Left ventricle myocardium superior (tissue), 1 donor: ENCODE measurements at regions not wholly inside any gene's neighbourhood (a gene's known extent, or its start where the extent isn't known, plus 50 kb on each side); places are given as distances from the start of the nearest gene placed in this dataset.
A peak's percentile ranks its signal among the peaks of the same experiment; 100 is the strongest.

ENCODE experiments used
- ATAC-seq: fragments of 200-7000 bp; cut with Tn5 transposase; one replicate; pipeline ENCODE4 v1.9.1; 2020; ENCODE audit warnings: mild to moderate bottlenecking, moderate library complexity
- DNase-seq: peaks from one replicate; pipeline ENCODE4 v3.0.0-alpha.2; 2020
- intact Hi-C: fragments of 100-400 bp; cut with micrococcal nuclease; formaldehyde crosslinking; loops from one replicate; pipeline ENCODE4 v1.11.0; 2022
- donor health status: DM: no; HTN: yes; CAD: no; lungs with severe emphysema.

DNA sequence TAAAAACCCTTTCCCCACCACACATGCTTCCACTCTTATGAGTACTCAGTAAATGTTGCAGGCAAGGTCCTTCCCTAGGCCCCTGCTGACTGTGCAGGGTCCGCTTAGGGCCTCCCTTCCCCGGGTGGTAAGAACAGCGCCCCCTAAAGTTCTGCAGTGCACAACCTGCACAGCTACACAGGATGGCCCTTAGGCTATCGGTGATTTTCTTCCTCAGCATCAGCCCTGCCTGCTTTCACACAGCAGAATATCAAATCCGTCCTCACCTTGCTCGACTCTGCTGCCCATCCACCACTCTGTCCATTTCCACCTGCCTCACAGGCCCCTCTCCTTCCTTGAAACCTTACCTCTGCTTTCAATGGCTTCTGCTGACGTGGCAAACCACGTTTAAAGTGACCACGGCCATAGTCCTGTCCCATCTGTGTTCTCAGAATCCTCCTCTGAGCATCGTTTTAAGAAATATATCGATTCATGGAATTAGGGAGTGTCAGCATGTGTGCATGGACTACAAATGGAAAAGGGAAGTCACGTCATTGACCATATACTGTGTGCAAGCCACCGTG lies 51.4 kb upstream of the TMEM132E start:
- intact Hi-C loops = no loop called here
- ATAC-seq (no peak), DNase-seq (no peak)

GRCh38 chr17:34527136-34527907 lies 52.1 kb upstream of the TMEM132E start:
- ATAC-seq = no peak
- intact Hi-C loops = no loop called here

GRCh38 chr17:34525651-34526050 lies 53.7 kb upstream of the TMEM132E start:
- intact Hi-C loops = no loop called here
- ATAC-seq (no peak), DNase-seq (no peak)

More at GRCh38 chr17:34527136-34527907, 52.1 kb upstream of the TMEM132E start:
- no peak for DNase-seq

DNA sequence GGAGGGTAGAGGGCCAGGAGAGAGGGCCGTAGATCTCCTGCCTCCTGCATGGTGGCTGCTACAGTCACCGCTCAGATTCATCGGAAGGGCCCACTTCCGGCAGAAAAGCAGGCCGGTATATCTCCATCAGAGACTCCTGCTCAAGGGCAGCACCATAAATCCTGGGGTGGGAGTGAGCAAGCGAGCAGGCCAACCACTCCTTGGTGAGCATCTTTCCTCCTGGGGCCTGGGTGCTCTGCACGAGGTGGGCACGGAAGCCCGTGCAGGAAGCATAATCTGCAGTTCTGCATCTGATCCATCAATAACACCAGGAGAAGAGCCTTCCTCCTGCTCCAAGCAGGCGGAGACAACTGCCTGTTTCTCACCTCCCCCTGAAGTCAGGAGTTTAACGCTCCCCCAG lies 57.4 kb upstream of the TMEM132E start:
- ATAC-seq = no peak
- intact Hi-C loops = no loop called here

GRCh38 chr17:34519282-34519681 lies 60.1 kb upstream of the TMEM132E start:
- ATAC-seq = peak; percentile 34
- peak; percentile 38 for DNase-seq
- intact Hi-C loops = no loop called here

More for the DNA sequence above, 57.4 kb upstream of the TMEM132E start:
- no peak for DNase-seq

DNA sequence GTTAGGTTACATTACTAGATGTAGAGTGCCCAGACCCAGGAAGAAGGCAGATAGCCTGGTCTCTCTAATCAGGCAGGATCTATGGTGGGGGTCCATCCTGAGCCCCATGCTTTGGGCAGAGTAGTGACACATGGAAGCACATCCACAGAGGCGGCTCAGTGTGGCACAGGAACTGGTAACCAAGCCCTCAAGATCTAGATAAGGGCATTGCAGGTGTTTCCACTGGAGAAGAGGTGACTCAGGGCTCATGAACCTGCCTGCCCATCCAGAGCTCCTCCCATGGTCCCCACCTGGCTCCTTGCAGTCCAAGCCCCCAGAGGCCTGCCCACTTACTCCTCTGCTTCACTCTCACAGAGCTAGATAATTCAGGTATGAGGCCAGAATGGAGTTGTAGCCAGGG lies 62.0 kb upstream of the TMEM132E start:
- DNase-seq (no peak), ATAC-seq (no peak)
- intact Hi-C loops = no loop called here

DNA sequence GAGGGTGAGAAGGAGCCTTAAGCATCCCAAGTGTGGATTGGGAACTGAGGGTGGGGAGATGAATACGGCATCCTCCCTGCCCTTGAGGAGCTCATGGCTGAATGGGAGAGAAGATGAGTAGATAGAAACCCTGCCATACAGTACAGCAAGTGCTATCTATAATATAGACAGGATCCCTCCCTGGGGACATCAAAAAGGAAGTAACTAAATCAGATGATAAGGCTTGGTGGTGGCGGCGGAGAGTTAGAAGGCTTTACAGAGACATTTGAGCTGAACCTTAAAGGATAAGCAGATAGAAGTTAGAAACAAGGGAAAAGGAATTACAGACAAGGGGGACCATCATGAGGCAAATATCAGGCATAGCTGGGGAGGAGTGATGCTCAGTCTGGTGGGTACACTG lies 67.5 kb upstream of the TMEM132E start:
- ATAC-seq (no peak), DNase-seq (no peak)
- intact Hi-C loops = no loop called here

DNA sequence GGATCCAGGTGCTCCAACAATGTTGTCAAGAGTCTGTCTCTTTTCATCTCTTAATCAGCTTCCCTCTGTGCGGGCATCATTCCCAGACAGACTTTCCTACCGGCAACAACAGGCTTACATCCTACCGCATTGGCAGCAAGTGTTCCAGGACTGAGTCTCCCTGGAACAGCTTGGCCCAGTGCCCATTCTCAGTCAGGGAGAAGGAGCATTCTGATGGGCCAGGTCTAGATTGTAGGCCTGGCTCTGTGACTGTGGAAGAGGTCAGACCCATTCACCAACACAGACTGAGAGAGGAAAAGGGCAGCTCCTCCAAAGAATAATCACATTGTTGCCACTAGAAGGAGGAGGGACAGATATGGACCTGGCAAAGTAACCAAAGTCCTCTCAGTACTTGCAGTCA lies 68.1 kb upstream of the TMEM132E start:
- ATAC-seq (peak; percentile 75), DNase-seq (no peak)
- intact Hi-C loops = no loop called here

- DNase-seq = no peak
- intact Hi-C loops = no loop called here
- no peak for ATAC-seq
Measured at GRCh38 chr17:34504814-34505484, 74.4 kb upstream of the TMEM132E start.

GRCh38 chr17:34503528-34504195 lies 75.7 kb upstream of the TMEM132E start:
- DNase-seq (peak; percentile 52), ATAC-seq (peak; percentile 87)
- intact Hi-C loops = no loop called here

DNA sequence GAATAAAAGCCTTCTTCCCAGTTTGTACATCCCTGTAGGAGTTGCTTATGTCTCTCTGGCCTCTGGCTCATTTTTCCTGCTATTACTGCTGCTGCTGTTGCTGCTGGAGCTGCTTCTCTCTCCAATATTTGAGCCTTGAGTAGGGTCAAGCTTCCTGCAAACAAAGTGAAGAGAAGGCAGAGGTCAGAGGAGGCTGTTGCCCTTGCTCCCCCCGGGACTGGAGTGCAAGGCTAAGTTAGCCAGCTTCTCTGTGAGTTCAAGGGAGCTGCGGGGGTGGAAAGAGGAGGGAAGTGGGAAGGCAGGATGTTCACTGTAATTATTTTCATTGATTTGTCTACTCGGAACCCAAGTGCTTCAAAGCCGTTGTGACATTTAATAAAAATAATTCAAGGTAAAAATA lies 77.0 kb upstream of the TMEM132E start:
- ATAC-seq (peak; percentile 34), DNase-seq (no peak)
- intact Hi-C loops = no loop called here

GRCh38 chr17:34499576-34499975 lies 79.8 kb upstream of the TMEM132E start:
- ATAC-seq = no peak
- no peak for DNase-seq
- intact Hi-C loops = no loop called here

DNA sequence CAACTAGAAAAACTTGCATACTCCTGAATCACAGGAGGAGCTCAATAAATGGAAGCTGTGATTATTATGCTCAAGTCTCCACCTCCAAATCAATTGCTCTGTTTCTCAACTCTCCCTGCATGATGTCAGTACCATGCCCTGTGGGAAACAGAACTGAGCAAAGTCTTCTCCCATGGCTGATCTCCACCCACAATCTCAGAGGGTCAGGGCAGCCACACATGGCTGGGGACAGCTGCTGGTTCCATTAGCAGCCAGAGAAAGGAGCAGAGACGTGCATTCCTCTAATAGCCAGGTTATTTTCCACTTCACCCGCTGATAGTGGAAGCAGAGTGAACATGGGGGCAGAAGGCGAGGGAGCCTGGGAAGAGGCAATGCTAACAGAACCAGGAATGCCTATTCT lies 85.5 kb upstream of the TMEM132E start:
- ATAC-seq = no peak
- intact Hi-C loops = no loop called here
- no peak for DNase-seq

DNA sequence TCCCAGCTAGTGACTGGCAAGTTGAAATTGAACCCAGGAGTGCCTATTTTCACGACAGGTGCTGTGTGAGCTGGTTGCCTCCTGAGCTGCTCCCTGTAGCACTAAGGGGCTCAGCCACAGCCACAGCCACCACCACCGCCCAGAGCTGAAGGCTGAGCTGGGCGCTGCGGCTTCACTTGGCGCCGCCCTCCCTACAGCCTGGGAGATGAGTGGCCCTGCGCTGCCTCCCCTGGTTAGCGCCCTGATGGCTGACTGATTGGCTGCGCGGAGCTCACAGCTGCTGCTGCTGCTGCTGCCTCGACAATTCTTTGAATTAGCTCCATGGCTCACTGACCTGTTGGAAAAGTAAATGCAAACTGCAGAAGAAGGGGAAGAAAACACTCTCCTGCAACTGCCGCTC lies 91.8 kb upstream of the TMEM132E start:
- ATAC-seq (no peak), DNase-seq (no peak)
- intact Hi-C loops = no loop called here

DNA sequence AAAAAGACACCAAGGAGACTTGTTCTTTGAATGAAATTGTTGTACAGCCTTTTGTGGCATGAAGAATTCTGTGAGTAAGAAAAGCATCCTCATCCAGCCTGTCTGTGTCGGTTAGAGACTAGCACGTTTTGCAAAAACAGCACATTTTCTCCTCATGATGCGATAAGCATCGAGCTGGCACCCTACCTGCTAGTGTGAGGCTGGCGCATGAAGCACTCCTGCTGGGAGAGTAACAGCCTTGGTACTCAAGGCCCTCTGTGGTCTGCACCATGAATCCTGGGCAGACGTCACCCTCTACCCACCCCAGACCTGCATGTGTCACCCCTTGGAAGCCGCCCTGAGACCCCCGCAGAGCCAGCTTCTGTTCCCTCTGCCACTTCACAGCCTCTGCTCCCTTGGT lies 92.6 kb upstream of the TMEM132E start:
- no peak for DNase-seq
- intact Hi-C loops = no loop called here
- no peak for ATAC-seq

DNA sequence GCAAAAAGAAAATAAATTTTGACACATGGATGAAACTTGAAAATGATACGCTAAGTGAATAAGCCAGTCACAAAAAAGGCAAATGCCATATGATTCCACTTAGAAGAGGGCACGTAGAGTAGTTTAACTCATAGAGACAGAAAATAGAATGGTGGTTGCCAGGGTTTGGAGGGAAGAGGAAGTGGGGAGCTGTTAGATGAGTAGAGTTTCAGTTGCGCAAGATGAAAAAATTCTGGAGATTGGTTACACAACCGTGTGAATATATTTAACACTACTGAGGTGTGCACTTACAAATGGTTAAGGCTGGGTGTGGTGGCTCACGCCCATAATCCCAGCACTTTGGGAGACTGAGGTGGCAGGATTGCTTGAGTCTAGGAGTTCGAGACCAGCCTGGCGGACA lies 93.4 kb upstream of the TMEM132E start:
- ATAC-seq = no peak
- no peak for DNase-seq
- intact Hi-C loops = no loop called here

DNA sequence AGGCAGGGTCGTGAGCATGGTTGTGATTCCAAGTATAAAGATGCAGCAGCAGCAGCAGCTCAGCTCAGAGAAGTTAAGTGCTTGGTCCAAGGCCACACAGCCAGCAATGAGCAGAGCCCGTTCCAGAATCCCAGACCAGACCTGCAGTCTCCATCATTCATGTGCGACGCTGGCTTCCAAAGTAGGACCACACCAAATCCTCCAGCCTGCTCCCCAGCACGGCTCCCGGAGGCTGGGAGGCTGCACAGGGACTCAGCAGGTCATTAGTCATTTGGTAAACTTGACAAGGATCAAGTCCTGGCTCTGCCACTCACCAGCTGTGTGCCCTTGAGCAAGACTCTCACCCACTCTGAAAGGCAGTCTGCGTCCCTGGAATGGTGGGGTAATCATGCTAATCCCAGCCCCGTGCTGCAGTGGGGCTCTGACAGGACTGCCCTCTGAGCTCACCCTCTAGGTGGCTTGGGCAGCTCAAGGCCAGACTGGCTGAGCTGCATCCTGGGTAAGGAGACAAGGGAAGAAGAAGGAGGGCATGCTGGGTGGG lies 95.1 kb upstream of the TMEM132E start:
- no peak for ATAC-seq
- intact Hi-C loops = no loop called here
- DNase-seq = no peak

DNA sequence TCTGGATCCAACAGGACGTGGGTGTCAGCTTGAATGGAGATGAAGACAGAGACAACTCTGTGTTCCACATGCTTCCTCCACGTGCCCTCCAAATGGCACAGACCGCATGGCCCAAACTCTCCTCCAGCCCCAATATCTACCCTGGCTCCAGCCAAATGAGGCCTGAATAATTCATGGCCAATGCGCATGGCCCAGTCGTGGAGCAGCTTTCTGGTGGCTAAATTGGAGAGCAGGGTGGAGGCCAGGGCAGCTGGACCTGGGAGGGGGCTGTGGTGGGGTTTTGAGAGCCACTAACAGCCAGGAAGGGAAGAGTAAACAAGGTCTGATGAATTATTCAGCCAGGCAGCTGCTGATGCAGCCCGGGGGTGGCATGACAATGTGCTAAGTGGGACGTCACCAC lies 96.7 kb upstream of the TMEM132E start:
- intact Hi-C loops = no loop called here
- no peak for DNase-seq
- ATAC-seq = no peak

- ATAC-seq (no peak), DNase-seq (no peak)
- intact Hi-C loops = no loop called here
Measured at GRCh38 chr17:34481779-34482178, 97.6 kb upstream of the TMEM132E start.

DNA sequence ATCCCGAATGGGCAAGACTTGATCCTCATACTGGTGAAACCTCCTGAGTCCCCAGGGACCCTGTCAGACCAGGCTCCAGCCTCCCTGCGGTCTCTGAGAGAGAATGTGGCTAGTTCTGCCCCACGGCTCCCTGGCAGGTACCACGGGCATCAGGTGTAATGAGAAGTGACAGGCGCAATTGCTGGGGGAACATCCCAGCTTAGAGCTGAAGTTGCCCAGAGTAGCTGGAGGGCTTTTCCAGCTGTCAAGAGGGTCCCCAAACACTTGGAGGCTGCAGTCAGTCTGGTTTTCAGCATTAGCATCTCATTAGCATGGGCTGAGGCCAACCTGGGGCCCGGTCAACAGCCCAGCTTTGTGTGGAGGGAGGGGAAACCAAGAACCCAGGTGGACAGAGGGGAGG lies 100.0 kb upstream of the TMEM132E start:
- DNase-seq = no peak
- no peak for ATAC-seq
- intact Hi-C loops = no loop called here
